GM20000 (cell line): ENCODE measurements at regions not wholly inside any gene's neighbourhood (a gene's known extent, or its start where the extent isn't known, plus 50 kb on each side); places are given as distances from the start of the nearest gene placed in this dataset.

ENCODE experiments used
- DNase-seq: peaks from one replicate; pipeline ENCODE4 v3.0.0; 2012; ENCODE audit warnings: low spot score
- CTCF ChIP-seq: IDR thresholded peaks from 2 replicates; pipeline ENCODE4 v1.5.1; 2012; ENCODE audit warnings: mild to moderate bottlenecking, control low read depth; ENCODE audit errors: extremely low read depth, missing control alignments

DNA sequence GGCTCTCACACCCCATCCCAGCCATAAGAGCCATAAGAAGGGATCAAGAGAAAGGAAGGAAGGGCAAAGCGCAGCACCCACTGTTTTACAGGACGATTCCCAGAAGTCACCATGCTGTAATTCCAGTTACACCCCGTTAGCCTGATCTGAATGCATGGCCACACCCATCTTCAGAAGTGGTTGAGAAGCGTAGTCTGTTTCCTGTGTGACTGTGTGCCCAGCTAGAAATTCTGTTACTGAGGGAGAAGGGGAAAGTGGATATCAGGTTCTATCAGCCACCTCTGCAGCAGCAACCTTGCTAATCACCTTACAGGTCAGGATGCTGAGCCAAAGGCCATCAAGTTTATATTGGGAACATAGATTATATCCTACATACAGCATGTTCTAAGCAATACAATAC, 260.0 kb downstream of the ABHD5 start:
- no peak for DNase-seq
- TF ChIP-seq CTCF: no peak

DNA sequence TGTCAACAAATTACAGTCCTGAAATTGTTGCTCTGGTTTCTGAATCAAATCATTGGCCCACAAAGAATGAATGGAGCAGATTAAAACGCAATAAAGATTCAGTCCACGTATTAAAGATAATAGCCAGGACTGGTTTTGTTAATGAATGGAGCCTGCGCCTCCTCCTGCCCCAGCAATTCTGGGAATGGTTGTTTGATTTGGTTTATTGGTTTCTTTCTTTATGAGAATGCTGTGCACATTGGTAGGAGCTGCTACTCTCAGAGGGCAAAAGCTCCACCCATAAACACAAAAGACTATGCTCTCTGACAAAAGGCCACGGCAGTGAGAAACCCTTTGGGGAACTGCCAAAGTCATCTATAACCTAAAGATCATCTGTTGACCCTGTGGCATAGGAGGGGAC, 261.1 kb downstream of the ABHD5 start:
- no peak for TF ChIP-seq CTCF
- no peak for DNase-seq

- no peak for DNase-seq
- no peak for TF ChIP-seq CTCF
Observed at GRCh38 chr3:43953380-43953779, 262.6 kb downstream of the ABHD5 start.

GRCh38 chr3:43953814-43954692, 263.3 kb downstream of the ABHD5 start:
- no peak for DNase-seq

GRCh38 chr3:43956945-43957344, 266.2 kb downstream of the ABHD5 start:
- no peak for DNase-seq
- no peak for TF ChIP-seq CTCF

More at GRCh38 chr3:43953814-43954692, 263.3 kb downstream of the ABHD5 start:
- TF ChIP-seq CTCF: no peak

GRCh38 chr3:43957553-43957952, 266.8 kb downstream of the ABHD5 start:
- peak; percentile 53 for DNase-seq
- no peak for TF ChIP-seq CTCF

DNA sequence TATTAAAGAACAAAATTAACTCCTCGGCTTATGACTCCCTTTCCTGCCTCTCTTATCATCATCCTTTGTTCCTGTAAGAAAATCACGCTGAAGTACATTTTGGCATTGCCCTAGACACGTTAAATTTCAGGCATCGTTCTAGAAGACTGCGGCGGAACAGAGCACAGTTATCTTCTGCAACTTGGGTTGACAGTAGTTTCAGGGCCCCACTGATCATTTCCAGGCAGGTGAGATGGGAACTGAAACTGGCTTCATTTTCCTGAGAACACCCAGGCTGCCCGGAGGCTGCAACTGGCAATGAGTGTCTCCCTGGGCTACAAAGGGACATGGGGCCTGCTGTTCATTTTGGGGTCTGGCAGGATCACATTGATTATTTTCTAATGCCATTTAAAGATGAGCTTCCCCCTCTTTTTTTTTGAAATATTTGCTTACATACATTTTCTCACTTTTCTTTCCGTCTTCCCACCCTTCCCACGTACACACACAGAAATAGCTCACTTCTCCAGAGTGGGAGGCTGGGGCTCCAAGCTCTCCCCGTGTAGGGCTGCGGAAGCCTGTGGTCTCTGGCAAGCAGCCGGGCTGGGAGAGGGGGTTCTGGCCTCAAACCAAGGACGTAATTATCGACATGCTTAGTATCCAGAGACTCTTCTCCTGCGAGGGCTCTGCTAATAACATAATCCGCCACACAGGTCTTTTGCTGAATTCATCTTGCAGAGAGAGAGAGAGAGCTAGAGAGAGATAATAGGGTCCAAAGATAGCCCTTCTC, 267.4 kb downstream of the ABHD5 start:
- DNase-seq: no peak
- TF ChIP-seq CTCF: no peak
